PFSK-1 (cell line): ENCODE measurements at regions not wholly inside any gene's neighbourhood (a gene's known extent, or its start where the extent isn't known, plus 50 kb on each side); places are given as distances from the start of the nearest gene placed in this dataset.

Experiments
- FOXP2 ChIP-seq: optimal IDR thresholded peaks from 2 replicates; pipeline ENCODE3; 2011; ENCODE audit warnings: borderline replicate concordance, control low read depth, inconsistent platforms; ENCODE audit not compliant: insufficient read depth; ENCODE audit errors: extremely low read length, extremely low read depth
- POLR2AphosphoS5 ChIP-seq: IDR thresholded peaks from 2 replicates; pipeline ENCODE4 v1.6.1; 2012; ENCODE audit warnings: low read depth, mild to moderate bottlenecking, control low read depth, low read length, moderate library complexity
- REST ChIP-seq, 2 experiments: IDR thresholded peaks; 2 replicates each; pipeline versions ENCODE4 v1.6.1 to v1.8.0; 2011 to 2012; ENCODE audit warnings: low read depth in 2 of 2, low read length in 2 of 2, control low read depth in 1 of 2, inconsistent platforms in 1 of 2, mild to moderate bottlenecking in 1 of 2, moderate library complexity in 1 of 2; ENCODE audit not compliant: insufficient read depth in 1 of 2
- SIN3A ChIP-seq: IDR thresholded peaks from 2 replicates; pipeline ENCODE4 v1.6.1; 2012; ENCODE audit warnings: mild to moderate bottlenecking, low read length, moderate library complexity, borderline replicate concordance; ENCODE audit not compliant: insufficient read depth
- TAF1 ChIP-seq: IDR thresholded peaks from 2 replicates; pipeline ENCODE4 v1.6.1; 2012; ENCODE audit warnings: low read length, control low read depth, borderline replicate concordance; ENCODE audit not compliant: insufficient read depth

GRCh38 chr4:125749354-125749753, 434.6 kb downstream of the FAT4 start:
- no peak for TF ChIP-seq REST (IDR thresholded peaks at IDR 0.05; ENCODE audit: insufficient read depth in 1 of 2, low read depth in 2 of 2, low read length in 2 of 2)
- TF ChIP-seq FOXP2: no peak
- TF ChIP-seq POLR2AphosphoS5: no peak
- no peak for TF ChIP-seq SIN3A
- no peak for TF ChIP-seq TAF1

GRCh38 chr4:125750399-125750798, 435.6 kb downstream of the FAT4 start:
- TF ChIP-seq TAF1 (no peak), REST (IDR thresholded peaks at IDR 0.05; ENCODE audit: insufficient read depth in 1 of 2, low read depth in 2 of 2, low read length in 2 of 2) (no peak), POLR2AphosphoS5 (no peak), FOXP2 (no peak), SIN3A (no peak)

- TF ChIP-seq FOXP2: no peak
- TF ChIP-seq TAF1: no peak
- TF ChIP-seq REST (IDR thresholded peaks at IDR 0.05; ENCODE audit: insufficient read depth in 1 of 2, low read depth in 2 of 2, low read length in 2 of 2): no peak
- no peak for TF ChIP-seq POLR2AphosphoS5
- no peak for TF ChIP-seq SIN3A
These were observed 436.2 kb downstream of the FAT4 start for GRCh38 chr4:125750828-125751466.

GRCh38 chr4:125758438-125758837, 443.7 kb downstream of the FAT4 start:
- TF ChIP-seq REST (IDR thresholded peaks at IDR 0.05; ENCODE audit: insufficient read depth in 1 of 2, low read depth in 2 of 2, low read length in 2 of 2) (no peak), SIN3A (no peak), POLR2AphosphoS5 (no peak), TAF1 (no peak), FOXP2 (no peak)

- no peak for TF ChIP-seq REST (IDR thresholded peaks at IDR 0.05; ENCODE audit: insufficient read depth in 1 of 2, low read depth in 2 of 2, low read length in 2 of 2)
- TF ChIP-seq POLR2AphosphoS5: no peak
These were observed 445.6 kb downstream of the FAT4 start for GRCh38 chr4:125760201-125760819.
